ENCODE measurements at regions not wholly inside any gene's neighbourhood (a gene's known extent, or its start where the extent isn't known, plus 50 kb on each side); places are given as distances from the start of the nearest gene placed in this dataset.

GRCh38 chr17:20929334-20929733 lies 113.5 kb downstream of the USP22 start:
- TF ChIP-seq, protein P1, sequence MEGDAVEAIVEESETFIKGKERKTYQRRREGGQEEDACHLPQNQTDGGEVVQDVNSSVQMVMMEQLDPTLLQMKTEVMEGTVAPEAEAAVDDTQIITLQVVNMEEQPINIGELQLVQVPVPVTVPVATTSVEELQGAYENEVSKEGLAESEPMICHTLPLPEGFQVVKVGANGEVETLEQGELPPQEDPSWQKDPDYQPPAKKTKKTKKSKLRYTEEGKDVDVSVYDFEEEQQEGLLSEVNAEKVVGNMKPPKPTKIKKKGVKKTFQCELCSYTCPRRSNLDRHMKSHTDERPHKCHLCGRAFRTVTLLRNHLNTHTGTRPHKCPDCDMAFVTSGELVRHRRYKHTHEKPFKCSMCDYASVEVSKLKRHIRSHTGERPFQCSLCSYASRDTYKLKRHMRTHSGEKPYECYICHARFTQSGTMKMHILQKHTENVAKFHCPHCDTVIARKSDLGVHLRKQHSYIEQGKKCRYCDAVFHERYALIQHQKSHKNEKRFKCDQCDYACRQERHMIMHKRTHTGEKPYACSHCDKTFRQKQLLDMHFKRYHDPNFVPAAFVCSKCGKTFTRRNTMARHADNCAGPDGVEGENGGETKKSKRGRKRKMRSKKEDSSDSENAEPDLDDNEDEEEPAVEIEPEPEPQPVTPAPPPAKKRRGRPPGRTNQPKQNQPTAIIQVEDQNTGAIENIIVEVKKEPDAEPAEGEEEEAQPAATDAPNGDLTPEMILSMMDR (conservative IDR thresholded peaks at IDR 0.05), result no peak
- no peak for TF ChIP-seq EZH2 (IDR thresholded peaks at IDR 0.05; ENCODE audit: low read depth)
